ENCODE measurements at regions not wholly inside any gene's neighbourhood (a gene's known extent, or its start where the extent isn't known, plus 50 kb on each side); places are given as distances from the start of the nearest gene placed in this dataset.
"Not testable (repeated sequence)": the region's sequence is repeated elsewhere in the genome, so short reads cannot be mapped to it uniquely, and the experiment has no call there.

- DNase-seq, result no peak
Measured at GRCh38 chr9:94478755-94479730, 75.8 kb upstream of the PCAT7 start.

GRCh38 chr9:94479757-94480156 is 75.1 kb upstream of the PCAT7 start:
- no peak for DNase-seq

GRCh38 chr9:94480205-94480604 is 74.7 kb upstream of the PCAT7 start:
- no peak for DNase-seq

- no peak for DNase-seq
Measured at GRCh38 chr9:94482110-94482509, 72.8 kb upstream of the PCAT7 start.

- DNase-seq, result no peak
Measured at GRCh38 chr9:94490465-94490864, 64.4 kb upstream of the PCAT7 start.

- DNase-seq, result not testable (repeated sequence)
Measured at GRCh38 chr9:94492125-94492524, 62.8 kb upstream of the PCAT7 start.

GRCh38 chr9:94498801-94499453 is 56.0 kb upstream of the PCAT7 start:
- DNase-seq, result no peak

GRCh38 chr9:94504358-94504757 is 50.5 kb upstream of the PCAT7 start:
- no peak for DNase-seq

Measured in activated naive CD4-positive, alpha-beta T cell treated with Interleukin-2 at 50 U/mL for 16 hours (primary cell).